ENCODE measurements at regions not wholly inside any gene's neighbourhood (a gene's known extent, or its start where the extent isn't known, plus 50 kb on each side); places are given as distances from the start of the nearest gene placed in this dataset.

DNA sequence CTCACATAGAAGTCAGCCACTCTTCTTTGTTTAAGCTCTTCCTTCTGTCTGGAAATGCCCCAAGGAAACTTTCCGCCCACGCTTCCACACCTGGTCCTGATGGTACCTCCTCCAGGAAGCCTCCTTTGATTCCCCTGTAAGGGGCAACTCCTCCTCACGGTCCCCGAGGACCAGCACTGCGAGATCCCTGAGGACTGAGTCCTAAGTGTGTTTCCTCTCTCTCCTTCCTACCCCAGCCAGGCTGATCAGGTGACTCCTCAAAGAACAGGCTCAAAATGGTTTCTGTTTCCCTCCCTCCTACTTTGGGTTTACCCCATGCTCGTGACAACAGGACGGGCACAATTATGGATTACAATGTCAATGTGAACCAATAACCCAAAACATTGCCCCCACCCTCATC lies 63.0 kb upstream of the MED9 start:
- Histone ChIP-seq H3K9me3 (no peaks in the 10 kb centered on the region), H3K4me1 (no peaks in the 10 kb centered on the region), H3K36me3 (no peaks in the 10 kb centered on the region), H3K4me3 (peak overlapping the region in 1 of 2 donors; percentile 8), H3K27ac (no peak overlapping the region), H3K27me3 (no peaks in the 10 kb centered on the region)
- no peak for DNase-seq (ENCODE audit: low spot score in 2 of 2)
- intact Hi-C loops (cut with DNase I), result no loop called here
- TF ChIP-seq, protein P1, sequence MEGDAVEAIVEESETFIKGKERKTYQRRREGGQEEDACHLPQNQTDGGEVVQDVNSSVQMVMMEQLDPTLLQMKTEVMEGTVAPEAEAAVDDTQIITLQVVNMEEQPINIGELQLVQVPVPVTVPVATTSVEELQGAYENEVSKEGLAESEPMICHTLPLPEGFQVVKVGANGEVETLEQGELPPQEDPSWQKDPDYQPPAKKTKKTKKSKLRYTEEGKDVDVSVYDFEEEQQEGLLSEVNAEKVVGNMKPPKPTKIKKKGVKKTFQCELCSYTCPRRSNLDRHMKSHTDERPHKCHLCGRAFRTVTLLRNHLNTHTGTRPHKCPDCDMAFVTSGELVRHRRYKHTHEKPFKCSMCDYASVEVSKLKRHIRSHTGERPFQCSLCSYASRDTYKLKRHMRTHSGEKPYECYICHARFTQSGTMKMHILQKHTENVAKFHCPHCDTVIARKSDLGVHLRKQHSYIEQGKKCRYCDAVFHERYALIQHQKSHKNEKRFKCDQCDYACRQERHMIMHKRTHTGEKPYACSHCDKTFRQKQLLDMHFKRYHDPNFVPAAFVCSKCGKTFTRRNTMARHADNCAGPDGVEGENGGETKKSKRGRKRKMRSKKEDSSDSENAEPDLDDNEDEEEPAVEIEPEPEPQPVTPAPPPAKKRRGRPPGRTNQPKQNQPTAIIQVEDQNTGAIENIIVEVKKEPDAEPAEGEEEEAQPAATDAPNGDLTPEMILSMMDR (IDR thresholded peaks at IDR 0.05), result no peak

DNA sequence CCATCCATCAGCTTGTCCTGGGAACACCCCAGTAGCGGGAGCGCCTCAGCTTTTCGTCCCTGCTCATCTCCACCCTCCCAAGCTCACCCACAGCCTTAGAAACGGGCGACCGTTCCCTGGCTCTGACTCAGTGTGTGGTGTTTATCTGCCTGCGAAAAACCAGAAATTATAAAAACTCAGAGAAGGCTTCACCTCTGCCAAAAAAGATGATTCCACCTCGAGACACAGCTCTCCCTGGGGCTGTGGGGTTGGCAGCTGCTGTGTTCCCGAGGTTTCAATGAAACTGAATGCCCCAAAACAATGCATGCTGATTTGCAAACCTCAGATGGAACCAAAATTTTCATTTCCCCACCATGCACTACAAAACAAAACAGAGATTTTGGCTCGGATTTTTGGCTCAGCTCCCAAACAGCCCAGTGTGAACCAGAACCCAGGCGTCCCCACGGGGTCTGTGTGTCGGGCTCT lies 62.4 kb upstream of the MED9 start:
- TF ChIP-seq, protein P1 (IDR thresholded peaks at IDR 0.05), result no peak
- Histone ChIP-seq H3K4me1 (no peaks in the 10 kb centered on the region), H3K36me3 (no peaks in the 10 kb centered on the region), H3K4me3 (peak overlapping the region in 1 of 2 donors; percentile 8), H3K9me3 (no peaks in the 10 kb centered on the region), H3K27me3 (no peaks in the 10 kb centered on the region), H3K27ac (no peak overlapping the region)
- intact Hi-C loops (cut with DNase I), result no loop called here
- DNase-seq (ENCODE audit: low spot score in 2 of 2), result no peak

DNA sequence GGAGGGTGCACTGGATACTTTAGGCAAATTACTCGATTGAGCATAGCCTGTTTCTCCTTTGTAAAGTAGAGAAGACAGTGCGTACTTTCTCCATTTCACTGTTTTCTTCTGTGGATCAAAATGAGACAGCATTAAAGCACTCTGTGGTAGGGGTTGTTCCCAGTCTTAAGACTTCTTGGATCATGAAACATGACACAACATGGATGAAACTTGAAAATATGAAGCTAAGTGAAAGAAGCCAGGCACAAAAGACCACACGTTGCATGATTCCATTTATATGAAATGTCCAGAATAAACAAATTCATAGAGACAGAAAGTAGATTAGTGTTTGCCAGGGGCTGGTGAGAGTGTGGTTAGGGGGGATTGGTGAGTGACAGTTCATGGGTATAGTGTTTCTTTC lies 61.8 kb upstream of the MED9 start:
- intact Hi-C loops (cut with DNase I), result no loop called here
- Histone ChIP-seq H3K9me3 (no peaks in the 10 kb centered on the region), H3K4me3 (no peak overlapping the region), H3K36me3 (no peaks in the 10 kb centered on the region), H3K4me1 (no peaks in the 10 kb centered on the region), H3K27me3 (no peaks in the 10 kb centered on the region), H3K27ac (no peak overlapping the region)
- DNase-seq (ENCODE audit: low spot score in 2 of 2), result no peak
- TF ChIP-seq, protein P1 (IDR thresholded peaks at IDR 0.05), result no peak

DNA sequence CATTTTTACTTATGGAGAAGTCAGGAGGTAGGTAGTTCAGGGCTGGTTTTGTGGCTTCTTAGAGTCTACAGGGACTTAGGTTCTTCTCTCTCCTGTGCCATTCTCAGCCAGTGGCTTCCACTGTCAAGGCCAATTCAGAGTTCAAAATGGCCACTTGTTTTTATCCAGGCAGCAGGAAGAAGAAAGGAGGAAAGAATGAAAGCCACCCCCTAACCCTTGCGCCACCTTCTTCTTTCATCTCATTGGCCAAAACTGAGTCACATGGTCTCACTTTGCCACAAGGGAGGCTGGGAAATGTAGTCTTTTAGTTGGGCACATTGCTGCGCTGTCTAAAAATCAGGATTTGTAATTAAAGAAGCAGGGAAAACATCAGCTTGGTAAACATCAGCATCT lies 60.8 kb upstream of the MED9 start:
- Histone ChIP-seq H3K4me3 (no peak overlapping the region), H3K27ac (no peak overlapping the region), H3K36me3 (no peaks in the 10 kb centered on the region), H3K9me3 (no peaks in the 10 kb centered on the region), H3K27me3 (no peaks in the 10 kb centered on the region), H3K4me1 (no peaks in the 10 kb centered on the region)
- intact Hi-C loops (cut with DNase I), result no loop called here
- TF ChIP-seq, protein P1 (IDR thresholded peaks at IDR 0.05), result no peak
- no peak for DNase-seq (ENCODE audit: low spot score in 2 of 2)

DNA sequence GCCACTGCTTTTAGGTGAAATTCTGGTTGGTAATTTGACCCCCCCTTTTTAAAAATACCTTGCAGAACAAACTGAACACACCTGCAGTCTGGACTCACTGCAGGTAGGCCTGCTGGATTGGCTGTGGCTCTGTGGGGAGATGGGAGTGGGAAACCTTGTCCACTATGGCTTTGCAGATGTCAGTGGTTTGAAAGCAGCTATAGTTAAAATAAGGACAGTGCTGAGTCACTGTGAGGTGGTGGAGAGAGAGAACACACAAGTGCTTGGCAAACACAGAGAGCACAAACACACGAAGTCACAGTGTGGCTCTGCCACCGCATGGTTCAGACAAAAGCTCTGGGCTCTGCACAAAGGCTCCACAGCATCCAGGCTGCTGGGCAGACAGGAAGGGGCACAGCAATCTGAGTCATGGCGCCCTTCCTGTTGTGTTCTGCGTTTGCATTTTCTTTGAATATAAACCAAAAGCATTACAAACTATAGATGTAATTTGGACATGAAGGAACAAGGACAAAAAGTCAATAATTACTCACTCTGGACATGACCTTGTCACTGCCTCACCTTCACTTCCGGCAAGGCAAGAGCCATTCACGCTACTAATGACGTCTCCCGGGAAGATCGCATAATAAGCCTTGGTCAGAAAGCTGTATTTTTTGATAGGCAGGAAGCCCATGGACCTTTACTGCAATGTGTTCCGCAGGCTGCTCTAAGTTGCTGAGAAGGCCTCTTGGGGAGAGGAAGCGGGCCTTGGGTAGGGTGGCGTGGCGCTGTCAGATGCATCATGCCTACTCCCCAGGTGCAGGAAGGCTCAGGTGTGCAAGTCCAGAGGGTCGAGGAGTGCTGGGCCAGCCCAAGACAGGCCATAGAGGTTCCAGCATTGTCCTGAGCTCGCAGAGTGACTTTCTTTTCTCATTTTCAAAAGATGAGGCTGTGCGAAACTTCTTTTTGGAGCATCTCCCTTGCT lies 60.1 kb upstream of the MED9 start:
- no peak overlapping the region for H3K27ac ChIP-seq
- TF ChIP-seq, protein P1 (IDR thresholded peaks at IDR 0.05), result no peak
- no peaks in the 10 kb centered on the region for H3K36me3 ChIP-seq
- H3K4me1 ChIP-seq, result no peaks in the 10 kb centered on the region
- DNase-seq (ENCODE audit: low spot score in 2 of 2), result no peak
- no peak overlapping the region for H3K4me3 ChIP-seq
- intact Hi-C loops (cut with DNase I), result no loop called here
- no peaks in the 10 kb centered on the region for H3K9me3 ChIP-seq
- H3K27me3 ChIP-seq, result no peaks in the 10 kb centered on the region
